ENCODE measurements at regions not wholly inside any gene's neighbourhood (a gene's known extent, or its start where the extent isn't known, plus 50 kb on each side); places are given as distances from the start of the nearest gene placed in this dataset.

GRCh38 chr1:61533546-61533945 is 191.4 kb downstream of the TM2D1 start:
- H3K4me3 ChIP-seq (replicated peaks; ENCODE audit: low read depth, low read length), result no peak overlapping the region
- DNase-seq (ENCODE audit: low read depth), result no peak
- no peak for TF ChIP-seq CTCF (IDR thresholded peaks at IDR 0.05; ENCODE audit: low read length, missing control alignments)

DNA sequence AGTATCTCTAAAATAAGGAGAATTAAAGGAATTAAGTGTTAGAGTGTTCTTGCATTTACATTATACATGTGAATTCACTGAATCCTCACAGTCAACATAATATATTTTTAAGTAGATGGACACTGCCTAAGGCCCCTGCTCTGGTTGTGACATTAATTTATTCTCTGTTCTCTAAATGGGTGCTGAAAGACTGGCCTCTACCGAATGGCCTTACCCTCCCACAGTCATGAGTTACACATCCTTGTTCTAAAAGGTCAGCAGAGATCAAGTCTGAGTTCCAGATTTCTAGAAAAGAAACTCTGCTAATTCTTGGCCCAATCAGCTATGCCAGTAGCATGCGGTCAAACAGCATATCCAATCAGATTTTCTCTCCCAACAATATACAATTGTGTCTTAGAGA is 193.2 kb downstream of the TM2D1 start:
- no peak overlapping the region for H3K4me3 ChIP-seq (replicated peaks; ENCODE audit: low read depth, low read length)
- TF ChIP-seq CTCF (IDR thresholded peaks at IDR 0.05; ENCODE audit: low read length, missing control alignments), result no peak
- no peak for DNase-seq (ENCODE audit: low read depth)

- DNase-seq (ENCODE audit: low read depth), result no peak
- H3K4me3 ChIP-seq (replicated peaks; ENCODE audit: low read depth, low read length), result no peak overlapping the region
- no peak for TF ChIP-seq CTCF (IDR thresholded peaks at IDR 0.05; ENCODE audit: low read length, missing control alignments)
These were observed 200.9 kb downstream of the TM2D1 start for GRCh38 chr1:61523893-61524605.

GRCh38 chr1:61523229-61523628 is 201.7 kb downstream of the TM2D1 start:
- no peak for DNase-seq (ENCODE audit: low read depth)
- no peak for TF ChIP-seq CTCF (IDR thresholded peaks at IDR 0.05; ENCODE audit: low read length, missing control alignments)
- no peak overlapping the region for H3K4me3 ChIP-seq (replicated peaks; ENCODE audit: low read depth, low read length)

DNA sequence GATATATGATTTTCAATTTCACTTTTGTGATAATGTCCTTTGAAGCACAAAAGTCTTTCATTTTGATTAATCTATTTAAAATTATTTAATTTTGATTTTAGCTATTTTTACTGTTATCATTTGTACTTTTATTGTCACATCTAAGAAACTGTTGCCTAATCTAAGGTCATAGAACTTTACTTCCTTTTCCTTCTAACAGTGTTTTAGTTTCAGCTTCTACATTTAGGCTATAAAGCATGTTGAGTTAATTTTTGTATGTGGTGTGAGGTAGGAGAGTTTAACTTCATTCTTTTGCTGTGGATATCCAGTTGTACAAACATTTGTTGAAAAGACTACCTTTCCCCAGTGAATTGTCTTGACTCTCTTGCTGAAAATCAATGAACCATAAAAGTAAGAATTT is 204.5 kb downstream of the TM2D1 start:
- no peak for DNase-seq (ENCODE audit: low read depth)
- no peak for TF ChIP-seq CTCF (IDR thresholded peaks at IDR 0.05; ENCODE audit: low read length, missing control alignments)
- no peak overlapping the region for H3K4me3 ChIP-seq (replicated peaks; ENCODE audit: low read depth, low read length)

DNA sequence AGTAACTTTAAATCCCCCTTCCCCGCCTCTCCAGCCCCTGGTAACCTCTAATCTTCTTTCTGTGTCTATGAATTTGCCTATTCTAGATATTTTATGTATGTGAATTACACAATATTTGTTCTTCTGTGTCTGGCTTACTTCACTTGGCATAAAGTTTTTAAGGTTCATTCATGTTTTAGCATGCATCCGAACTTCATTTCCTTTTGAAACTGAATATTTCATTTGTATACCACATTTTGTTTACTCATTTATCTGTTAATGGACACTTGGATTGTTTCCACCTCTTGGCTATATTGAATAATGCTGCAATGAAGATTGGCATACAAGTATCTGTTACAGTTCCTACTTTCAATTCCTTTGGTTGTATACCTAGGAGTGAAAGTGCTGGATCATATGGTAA is 205.3 kb downstream of the TM2D1 start:
- no peak for DNase-seq (ENCODE audit: low read depth)
- no peak for TF ChIP-seq CTCF (IDR thresholded peaks at IDR 0.05; ENCODE audit: low read length, missing control alignments)
- H3K4me3 ChIP-seq (replicated peaks; ENCODE audit: low read depth, low read length), result no peak overlapping the region

Measured in fibroblast of pulmonary artery (primary cell).